EL (cell line): ENCODE measurements at regions not wholly inside any gene's neighbourhood (a gene's known extent, or its start where the extent isn't known, plus 50 kb on each side); places are given as distances from the start of the nearest gene placed in this dataset.

Source experiments
- DNase-seq: peaks from one replicate; pipeline ENCODE4 v3.0.0-alpha.2; 2016

DNA sequence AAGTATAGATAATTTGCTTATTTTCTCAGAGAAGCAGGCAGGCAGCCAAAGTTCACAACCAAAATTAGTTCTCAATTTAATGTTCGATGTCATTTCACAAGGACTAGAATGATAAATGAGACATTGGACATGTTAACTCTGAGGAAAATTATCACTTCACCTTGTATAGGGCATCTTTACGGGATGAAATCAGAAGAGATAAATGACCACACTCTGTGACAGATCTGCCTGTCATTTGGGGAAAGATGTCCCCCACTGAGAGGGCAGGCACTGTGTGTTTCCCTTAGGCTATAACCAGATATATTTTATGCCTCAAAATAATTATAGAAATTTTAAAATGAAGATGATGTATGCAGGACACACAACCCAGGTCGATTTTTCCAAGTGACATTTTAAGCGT lies 642.9 kb downstream of the BRINP3 start:
- no peak for DNase-seq

DNA sequence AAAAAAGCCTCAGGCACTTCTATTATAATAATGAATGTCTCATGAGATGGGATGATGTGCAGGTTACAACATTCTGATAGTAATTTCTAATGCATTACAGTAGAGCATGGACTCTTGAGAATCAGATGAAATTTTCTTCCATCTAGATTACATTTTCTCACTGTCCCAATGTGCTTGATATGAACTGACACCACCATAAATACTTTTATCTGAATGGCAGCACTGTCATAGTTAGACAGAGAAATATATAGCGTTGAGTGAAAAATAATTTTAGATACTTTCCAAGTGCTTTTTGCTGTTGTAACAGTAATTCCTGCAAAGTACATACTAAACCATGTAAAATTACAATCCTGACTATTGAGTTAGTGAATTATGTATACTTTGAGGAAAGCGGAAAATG lies 630.1 kb downstream of the BRINP3 start:
- DNase-seq = no peak

DNA sequence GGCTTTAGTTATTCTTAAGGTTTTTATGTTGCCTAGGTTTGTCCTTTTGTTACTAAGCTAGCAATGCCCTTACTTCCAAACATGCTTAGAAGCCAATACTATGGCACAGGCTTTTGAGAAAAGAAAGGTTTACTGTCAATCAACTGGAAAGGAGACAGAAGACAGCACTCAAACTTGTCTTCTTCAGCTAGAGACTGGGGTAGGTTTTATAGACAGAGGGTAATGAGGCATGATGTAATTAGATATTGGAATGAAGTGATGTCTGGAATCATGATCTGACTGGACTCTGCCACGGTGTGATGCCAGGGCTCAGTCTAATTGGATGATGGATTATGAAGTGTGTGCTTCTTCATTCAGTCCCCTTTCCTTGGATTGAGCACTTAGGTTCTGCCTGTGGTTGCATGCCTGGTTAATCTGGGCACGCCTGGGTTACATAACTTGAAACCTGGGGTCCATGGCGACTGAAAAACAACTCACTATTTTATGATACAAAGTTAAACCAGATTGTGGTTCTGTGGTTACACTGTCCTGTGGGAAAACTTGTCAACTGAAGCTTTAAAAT lies 625.8 kb downstream of the BRINP3 start:
- DNase-seq = no peak

DNA sequence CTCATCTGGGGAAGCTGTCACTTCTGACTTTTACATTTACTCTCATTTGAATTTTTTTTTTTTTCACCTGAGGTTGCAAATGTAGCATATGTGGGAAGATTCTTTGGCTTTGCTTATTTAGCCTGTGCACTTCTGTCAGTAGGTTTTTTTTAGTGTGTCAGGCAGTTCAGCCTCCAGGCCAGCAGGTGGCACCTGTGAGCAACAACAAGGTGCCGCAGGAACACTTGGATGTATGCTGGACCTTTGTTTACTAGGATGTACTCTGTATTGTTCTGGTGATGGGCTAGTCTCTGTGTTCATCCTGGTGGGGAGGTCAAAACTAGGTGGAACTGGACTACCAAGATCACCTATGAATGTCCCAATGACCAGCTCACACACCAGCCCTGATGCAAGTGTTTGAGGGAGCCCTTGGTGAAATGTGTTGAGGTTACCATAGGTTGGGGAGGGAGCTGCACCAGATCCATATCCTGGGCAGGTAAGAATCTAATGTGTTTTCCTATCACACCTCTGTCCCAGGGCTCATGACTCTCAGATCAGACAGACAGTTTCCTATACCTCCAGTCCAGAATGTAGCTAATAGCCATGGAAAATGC lies 618.2 kb downstream of the BRINP3 start:
- peak; percentile 0 for DNase-seq

DNA sequence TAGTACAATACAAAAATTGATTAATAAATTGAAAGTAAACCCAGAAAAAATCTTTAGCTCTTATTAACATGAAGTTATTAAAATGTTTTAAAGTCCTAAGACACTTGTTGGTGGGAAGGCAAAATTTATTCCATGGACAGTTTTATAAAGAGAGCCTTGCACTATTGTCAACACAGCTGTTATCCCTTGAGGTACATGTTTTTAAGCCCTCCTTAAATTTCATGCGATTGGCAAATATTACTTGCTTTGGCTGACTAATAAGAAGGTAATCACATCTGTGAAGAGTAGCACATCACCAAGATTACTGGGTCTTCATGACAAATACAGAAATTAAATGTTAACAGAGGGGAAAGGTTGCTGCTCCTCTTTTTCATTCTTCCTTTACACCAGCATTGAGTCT lies 611.1 kb downstream of the BRINP3 start:
- no peak for DNase-seq

DNA sequence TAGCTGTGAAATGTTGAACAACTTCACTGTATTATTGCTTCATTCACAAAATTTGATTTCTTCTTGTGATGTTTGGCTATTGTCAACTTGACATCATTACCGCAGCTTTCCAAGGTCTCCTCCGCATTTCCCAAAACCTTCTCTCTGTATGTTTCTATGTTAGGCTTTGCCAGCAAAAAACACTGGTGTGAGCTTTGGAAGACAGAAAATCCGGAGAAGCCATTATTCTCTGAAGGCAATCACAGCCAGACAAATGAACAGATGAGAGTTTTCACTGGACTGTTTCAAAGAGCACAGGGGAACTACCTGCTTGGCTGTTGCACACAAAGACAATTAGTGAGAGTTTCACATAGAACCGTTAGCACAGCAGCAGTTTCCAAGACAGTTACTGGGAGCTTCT lies 609.6 kb downstream of the BRINP3 start:
- DNase-seq = no peak

DNA sequence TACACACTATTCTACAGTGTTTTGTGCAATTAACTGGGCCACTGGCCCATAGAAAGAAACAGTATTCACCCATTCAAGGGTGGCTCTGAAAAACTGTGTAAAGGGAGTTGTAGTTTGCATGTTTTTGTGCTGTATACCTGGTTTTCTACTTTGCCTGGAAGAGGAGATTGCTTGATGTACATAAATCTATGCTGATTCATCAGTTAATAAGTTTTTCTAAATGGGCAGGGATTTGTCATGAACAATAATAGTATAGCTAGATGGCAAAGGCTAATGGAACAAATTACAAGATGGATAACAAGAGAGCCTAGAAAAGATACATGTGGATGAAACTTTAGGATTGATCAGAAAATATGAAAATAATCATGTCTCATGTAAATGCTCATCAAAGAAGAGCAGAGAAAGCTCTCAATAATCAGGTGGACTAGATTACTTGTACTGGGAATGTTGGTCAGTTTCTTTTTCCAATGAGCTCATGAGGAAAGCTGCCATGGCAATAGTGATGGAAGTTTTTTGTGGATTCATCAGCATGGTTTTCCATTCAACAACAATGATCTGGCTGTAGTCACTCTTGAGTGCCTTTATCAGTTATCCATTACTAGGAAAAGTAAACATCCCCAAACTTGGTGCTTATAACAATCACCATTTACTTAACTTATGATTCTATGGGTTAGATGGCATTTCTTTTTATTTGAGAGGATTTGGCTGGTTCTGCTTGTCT lies 602.8 kb downstream of the BRINP3 start:
- no peak for DNase-seq

DNA sequence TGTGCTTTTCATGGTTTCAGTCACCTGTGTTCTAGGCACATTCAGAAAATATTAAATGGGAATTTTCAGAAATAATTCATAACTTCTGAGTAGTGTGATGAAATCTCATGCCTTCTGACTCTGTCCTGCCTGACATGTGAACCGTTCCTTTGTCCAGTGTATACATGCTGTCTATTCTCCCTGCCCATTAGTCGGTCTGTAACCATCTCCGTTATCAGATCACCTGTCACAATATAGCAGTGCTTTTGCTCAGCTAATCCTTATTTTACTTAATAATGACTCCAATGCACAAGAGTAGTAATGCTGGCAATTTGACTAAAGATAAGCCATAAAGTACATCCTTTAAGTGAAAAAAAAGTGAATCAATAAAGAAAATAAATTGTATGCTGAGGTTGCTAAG lies 597.5 kb downstream of the BRINP3 start:
- DNase-seq = no peak

DNA sequence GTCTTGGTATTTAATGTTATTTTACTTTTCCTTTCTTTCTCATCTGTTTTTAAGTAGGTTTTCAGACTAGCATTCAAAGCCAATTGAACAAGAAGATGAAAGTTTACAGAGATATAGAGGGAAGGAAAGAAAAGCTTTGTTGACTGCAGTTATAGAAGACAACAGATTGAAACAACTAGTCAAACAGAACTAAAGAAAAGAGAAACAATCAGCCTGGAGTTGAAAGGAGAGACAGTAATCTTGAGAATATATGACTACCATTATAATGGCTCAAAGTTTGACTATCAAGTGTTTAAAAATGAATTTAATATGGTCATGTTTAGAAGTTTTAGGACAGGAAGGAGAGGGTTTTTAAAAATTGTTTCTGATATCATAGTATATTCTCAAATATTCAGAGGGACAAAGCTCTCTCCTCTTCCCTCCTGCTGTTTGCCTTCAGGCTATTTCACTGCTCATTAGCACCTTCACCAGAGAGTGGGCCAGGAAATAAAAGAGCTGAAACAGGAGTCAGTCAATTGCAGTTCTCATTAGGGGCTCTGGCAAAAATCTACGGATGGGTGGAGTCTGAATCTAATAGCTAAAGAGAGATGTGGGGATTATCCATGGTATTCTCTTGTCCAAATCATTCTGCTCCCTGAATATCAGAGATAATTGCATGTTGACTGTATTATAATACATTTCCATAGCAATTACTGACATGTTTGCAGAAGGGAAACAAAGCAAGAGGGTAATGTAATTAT lies 577.8 kb downstream of the BRINP3 start:
- DNase-seq = no peak

DNA sequence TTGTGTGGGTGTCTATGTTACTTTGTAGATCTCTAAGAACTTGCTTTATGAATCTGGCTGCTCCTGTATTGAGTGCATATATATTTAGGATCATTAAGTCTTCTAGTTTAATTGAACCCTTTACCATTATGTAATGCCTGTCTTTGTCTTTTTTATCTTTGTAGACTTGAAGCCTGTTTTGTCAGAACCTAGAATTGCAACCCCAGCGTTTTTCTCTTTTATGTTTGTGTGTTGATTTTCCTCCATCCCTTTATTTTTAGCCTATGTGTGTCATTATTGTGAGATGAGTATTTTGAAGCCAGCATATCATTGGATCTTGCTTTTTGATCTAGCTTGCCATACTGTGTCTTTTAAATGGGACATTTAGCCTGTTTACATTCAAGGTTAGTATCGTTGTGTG lies 573.2 kb downstream of the BRINP3 start:
- DNase-seq = no peak

DNA sequence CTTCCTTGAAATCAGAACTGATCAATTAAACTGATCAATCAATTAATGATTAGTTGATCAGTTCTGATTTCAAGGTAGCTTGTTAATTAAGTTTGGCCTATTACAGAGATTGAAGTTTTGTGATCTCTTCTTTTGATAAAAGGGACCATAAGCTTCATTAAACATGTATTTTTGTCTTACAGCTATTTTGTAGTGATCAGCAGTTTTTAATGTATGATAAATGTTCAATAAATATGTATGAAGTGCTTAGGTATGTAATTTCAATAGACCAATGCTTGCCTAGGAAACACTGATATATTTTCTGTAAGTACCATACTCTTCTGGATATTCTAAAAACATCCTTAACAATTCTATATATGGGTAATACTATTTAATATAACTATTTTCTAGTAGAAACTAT lies 569.6 kb downstream of the BRINP3 start:
- no peak for DNase-seq

DNA sequence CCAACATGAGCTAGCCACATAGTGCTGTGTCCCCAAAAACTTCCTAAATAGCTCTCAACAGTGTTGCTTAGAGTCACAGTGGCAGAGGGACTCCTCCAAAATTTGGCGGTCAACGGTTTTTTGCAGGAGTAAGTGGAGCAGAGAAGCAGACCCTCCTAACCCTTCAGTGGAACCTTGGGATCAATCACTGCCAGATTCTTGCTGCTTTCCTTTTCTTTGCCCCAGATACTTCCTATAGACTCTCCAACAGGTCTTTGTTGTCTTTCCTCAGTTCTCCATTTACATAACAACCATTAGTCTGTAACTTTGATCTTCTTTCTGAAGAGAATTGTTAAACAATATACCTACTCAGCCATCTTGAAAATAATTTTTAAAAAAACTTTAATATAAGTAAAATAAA lies 556.1 kb downstream of the BRINP3 start:
- no peak for DNase-seq

DNA sequence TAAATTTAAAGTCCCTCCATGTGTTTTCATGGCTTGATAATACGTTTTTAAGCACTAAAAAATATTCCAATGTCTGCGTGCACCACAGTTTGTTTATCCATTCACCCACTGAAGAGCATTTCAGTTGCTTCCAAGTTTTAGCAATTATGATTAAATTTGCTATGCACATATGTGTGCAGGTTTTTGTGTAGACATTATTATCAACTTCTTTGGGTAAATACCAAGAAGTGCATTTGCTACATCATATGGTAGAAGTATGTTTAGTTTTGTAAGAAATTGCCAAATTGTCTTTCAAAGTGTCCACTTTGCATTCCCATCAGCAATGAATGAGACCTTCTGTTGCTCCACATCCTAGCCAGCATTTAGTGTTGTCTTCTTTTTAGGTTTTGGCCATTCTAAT lies 550.0 kb downstream of the BRINP3 start:
- DNase-seq = no peak

DNA sequence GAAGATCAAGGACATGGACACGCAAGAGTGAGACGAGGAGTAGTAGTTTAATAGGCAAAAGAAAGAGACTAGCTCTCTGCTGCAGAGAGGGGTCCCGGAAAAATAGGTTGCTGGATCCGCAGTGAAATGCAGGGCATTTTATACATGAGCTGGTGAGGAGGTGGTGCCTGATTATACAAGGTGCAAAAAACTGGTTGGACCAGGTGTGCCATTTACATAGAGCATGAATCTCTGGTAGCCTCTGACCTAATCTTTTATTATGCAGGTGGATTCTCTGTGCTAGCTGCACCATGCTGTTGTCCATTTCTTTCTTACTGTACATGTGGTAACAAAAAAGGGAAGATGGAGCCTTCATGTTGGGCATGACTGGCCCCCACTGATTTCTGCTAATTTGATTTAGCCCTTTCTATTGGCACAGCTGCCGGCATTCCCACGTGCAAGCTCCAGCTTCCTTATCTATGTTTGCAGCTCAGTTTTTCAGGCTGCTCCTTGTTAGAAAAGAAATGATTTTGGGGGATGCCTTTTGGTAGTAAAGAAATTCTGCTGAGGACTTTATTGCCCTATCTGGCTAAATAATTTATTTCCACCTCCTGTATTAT lies 548.1 kb downstream of the BRINP3 start:
- DNase-seq = no peak

DNA sequence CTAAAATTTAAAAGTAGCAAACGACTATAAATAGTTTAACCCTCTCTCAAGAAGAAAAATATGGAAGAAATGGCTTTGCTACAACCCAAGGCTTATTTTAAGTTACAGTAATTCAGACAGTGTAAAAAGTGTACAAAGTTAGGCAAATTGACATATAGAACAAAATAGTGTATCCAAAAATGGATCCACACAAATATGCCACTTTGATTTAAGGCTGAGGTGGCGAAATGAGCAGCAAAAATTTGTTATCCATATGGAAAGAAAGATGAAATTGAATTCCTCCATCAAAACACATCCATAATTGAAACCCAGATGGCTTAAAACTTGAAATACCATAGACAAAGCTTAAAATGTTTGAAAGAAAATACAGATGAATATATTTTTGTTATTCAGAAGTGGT lies 540.8 kb downstream of the BRINP3 start:
- DNase-seq = no peak

DNA sequence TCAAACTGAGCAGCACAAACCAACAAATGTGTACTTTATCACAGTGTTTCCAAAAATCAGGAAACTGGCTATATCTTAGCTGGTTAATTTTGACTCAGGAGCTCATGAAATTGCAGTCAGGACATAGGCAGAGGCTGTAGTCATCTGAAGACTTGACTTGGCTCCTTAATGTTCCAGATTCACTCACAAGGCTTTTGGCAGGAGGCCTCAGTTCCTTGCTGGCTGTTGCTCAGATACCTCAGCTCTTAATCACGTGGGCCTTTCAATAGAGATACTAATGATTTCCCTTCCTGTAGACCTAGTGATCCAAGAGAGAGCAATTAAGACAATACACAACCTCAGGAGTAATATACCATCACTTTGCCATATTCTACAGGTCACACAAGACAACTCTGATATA lies 537.7 kb downstream of the BRINP3 start:
- DNase-seq = peak; percentile 1

DNA sequence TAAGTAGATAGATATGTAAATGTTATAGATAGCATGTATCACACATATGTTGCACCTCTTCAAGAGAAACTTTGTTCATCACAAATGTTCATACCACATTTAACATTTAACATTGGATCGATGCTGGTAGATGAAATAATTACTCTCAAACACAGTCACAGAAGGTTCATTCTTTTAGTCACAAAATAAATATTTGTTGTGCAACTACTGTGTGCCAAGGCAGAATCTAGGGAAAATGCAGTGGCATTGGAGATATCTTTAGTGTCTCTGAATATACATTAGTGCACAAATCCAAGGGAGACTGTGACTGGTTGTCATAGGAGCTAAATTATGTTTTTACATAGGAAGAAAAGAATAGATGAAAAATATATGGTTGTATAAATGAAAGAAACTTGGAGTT lies 535.7 kb downstream of the BRINP3 start:
- DNase-seq = no peak

DNA sequence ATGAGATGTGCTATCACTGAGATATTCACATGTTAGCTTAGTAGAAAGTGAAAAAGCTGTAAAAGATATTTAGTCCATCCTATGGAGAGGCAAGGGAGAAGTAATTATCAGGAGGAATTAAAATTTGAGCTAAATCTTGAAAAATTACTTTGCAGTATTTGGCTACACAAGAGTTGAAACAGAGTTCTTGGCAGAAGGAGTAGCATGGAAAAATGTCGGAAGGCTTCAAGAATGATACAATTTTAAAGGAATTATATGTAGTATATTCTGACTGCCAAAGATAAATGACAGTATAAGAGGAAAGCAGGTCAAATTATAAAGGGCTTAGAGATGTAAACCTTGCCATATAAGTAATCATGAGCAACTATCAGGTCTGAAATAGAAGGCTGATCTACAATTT lies 518.9 kb downstream of the BRINP3 start:
- no peak for DNase-seq

DNA sequence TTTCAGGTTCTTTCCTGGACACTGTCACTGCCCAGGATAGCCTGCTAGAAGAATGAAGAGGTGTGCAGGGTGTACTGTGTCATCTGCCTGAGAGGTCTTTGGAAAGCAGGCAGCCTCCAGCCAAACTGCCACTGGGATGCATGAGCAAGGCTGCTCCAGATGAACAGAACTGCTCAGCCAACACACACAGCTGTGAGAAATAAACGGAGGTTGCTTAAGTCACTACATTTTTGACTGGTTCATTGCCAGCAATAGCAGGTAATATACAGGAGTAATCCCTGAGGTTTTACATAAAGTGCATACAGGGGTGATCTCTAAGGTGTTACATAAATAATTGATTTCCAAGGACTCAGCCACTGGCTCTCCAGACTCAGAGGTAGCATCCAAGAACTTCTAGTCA lies 516.9 kb downstream of the BRINP3 start:
- DNase-seq = no peak

DNA sequence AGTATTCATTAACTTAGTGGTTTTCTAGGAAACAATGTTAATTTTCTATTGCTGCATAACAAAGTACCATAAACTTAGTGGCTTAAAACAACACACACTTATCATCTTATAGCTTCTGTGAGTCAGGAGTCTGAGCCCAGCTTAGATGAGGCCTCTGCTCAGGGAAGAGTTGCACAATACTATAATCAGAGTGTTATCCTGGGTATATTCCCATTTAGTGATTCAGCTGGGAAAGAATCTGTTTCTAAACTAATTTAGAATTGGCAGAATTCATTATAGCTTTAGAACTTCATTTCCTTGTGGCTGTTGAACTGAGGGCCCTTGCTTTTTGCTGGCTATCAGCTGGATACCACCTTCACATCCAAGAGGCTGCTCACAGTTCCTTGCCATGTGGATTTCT lies 515.5 kb downstream of the BRINP3 start:
- DNase-seq = peak; percentile 17

DNA sequence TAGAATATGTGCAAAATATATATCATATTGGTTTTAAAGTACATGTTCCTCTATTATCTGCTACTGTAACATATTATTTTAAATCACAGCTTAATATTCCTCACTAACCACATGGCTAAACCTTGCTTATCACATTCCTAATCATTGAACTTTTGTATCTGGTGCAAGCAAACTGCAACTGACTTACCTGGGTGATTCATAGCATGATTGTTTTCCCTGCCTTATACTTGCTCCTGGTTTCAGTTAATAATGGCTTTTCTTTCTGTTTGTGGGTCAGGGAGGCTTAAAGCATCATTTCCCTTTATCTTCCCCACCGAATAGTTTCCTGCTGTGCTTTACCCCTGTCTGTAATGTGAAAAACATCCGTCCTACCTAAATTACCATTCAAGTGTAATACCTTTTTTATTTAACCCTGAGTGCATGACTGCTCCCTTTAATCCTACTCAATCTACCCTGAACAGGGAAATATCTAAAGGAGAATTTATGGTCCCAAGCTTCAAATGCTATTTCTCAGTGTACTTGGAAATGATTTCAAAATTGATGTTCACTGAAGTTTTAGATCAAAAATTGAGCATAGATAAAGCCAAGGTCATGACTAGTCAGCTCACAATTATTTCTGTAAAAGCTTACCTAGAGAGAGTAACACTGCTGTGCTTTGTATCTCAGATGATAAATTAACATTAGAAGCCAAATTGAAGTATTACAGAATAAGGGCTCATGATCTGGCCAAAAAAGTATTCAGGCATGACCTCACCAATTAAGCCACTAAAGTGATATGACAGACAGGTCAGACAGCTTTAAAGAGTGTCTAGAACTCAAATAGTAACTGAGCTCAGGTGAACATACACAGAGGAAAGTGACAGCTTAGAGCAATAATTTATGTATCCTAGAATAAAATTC lies 507.1 kb downstream of the BRINP3 start:
- no peak for DNase-seq

DNA sequence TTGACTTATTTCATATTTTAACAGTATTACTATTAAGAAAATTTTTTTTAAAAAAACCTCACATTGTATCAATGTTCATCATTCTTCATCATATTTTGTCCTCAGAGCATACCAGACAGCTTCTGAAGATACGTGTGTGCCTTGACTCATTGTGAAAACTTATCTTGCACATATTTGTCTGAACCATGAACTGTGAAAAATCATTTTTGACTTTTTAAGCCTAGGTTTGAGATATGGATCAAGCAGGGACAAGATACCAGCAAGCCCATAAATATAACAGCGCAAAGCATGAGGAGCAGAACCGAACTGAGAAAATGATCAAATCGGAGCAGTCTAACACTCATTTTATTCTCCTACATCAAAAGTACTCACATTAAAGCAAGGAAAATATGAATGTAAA lies 506.0 kb downstream of the BRINP3 start:
- no peak for DNase-seq

DNA sequence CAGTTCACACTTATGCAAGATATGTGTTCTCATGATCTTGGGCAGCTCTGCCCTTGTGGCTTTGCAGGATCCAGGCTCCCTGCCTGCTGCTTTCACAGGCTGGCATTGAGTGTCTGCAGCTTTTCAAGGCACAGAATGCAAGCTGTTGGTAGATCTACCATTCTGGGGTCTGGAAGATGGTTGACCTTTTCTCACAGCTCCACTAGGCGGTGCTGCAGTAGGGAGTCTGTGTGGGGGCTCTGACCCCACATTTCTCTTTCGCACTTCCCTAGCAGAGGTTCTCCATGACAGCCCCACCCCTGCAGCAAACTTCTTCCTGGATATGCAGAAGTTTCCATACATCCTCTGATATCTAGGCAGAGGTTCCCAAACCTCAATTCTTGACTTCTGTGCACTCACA lies 500.5 kb downstream of the BRINP3 start:
- DNase-seq = no peak
